ENCODE measurements at regions not wholly inside any gene's neighbourhood (a gene's known extent, or its start where the extent isn't known, plus 50 kb on each side); places are given as distances from the start of the nearest gene placed in this dataset.

DNA sequence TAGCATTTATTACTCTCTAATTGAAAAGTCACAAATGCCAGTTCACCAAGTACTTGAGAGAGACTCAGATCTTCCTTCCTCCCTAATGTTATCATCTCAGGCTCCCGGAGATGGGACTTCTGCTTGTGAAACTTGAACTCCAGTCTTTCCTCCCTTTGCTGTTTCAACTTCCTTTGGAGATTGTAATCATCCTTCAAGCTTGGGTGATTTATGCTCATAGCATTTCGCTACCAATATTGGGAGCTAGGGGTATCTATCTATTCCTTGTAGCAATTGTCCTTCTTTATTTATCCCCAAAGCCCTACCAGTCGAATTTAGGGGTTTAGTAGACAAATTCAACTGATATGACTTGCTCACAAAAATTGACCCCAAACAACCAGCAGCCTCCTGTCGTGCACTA is 117.9 kb upstream of the STARD3NL start:
- H2AK5ac ChIP-seq (ENCODE audit: low read depth, low read length) = no peak overlapping the region
- no peak overlapping the region for H3K14ac ChIP-seq (replicated peaks; ENCODE audit: low read depth, low read length)
- H3K4ac ChIP-seq (ENCODE audit: low read depth, low read length) = no peak overlapping the region
- no peak overlapping the region for H4K91ac ChIP-seq (ENCODE audit: insufficient read depth, low read depth, low read length)
- POLR2A ChIA-PET (ENCODE audit: unreplicated experiment) = no interaction called here
- no peaks in the 10 kb centered on the region for H3K4me1 ChIP-seq (ENCODE audit: control insufficient read depth, insufficient read depth, low read length)
- H3K4me3 ChIP-seq (ENCODE audit: insufficient read depth, low read depth, low read length) = no peak overlapping the region
- H3K9me1 ChIP-seq (ENCODE audit: insufficient read depth, low read length) = no peaks in the 10 kb centered on the region
- no peak overlapping the region for H2BK120ac ChIP-seq (ENCODE audit: low read depth, low read length)
- no peak overlapping the region for H3K56ac ChIP-seq (ENCODE audit: extremely low read depth, insufficient read depth, low read length)
- in situ Hi-C loops (cut with MboI; ENCODE audit: low sequenced_read_pairs) = no loop called here
- no peak overlapping the region for H2AK9ac ChIP-seq (replicated peaks; ENCODE audit: low read depth, low read length, poor library complexity)
- H3K18ac ChIP-seq (ENCODE audit: low read depth, low read length) = no peak overlapping the region
- H3K9ac ChIP-seq (ENCODE audit: low read depth, low read length) = no peak overlapping the region
- no peak for TF ChIP-seq NFE2L2 (IDR thresholded peaks at IDR 0.05; ENCODE audit: low read depth, low read length)
- no peak overlapping the region for H4K8ac ChIP-seq (ENCODE audit: low read depth in 2 of 2, low read length in 2 of 2)
- CTCF ChIA-PET = interaction anchor here (1.5 kb wide), 1 partner anchor 11 kb away, joined by 4 read pairs; no protein-coding TSS in a partner anchor
- dilution Hi-C loops (cut with HindIII; ENCODE audit: low sequenced_read_pairs, unreplicated experiment) = no loop called here
- no peaks in the 10 kb centered on the region for H3K9me3 ChIP-seq (ENCODE audit: control insufficient read depth, insufficient read depth, low read length)
- no peak overlapping the region for H2AFZ ChIP-seq (replicated peaks; ENCODE audit: low read length, poor library complexity)
- no peak overlapping the region for H3K27ac ChIP-seq (ENCODE audit: insufficient read depth, low read length)
- no TSS peak for BruUV-seq (replicated peaks)
- no peak overlapping the region for H2BK15ac ChIP-seq (ENCODE audit: low read depth, low read length)
- no peak overlapping the region for H3K4me2 ChIP-seq (ENCODE audit: low read depth, low read length)
- H3K79me1 ChIP-seq (ENCODE audit: low read depth in 1 of 2, low read length in 2 of 2) = no peaks in the 10 kb centered on the region
- ATAC-seq (ENCODE audit: low read depth) (no peak), DNase-seq (no peak)
- H2BK20ac ChIP-seq (ENCODE audit: low read depth, low read length) = no peak overlapping the region
- H3K23ac ChIP-seq (ENCODE audit: low read depth, low read length) = no peak overlapping the region
- no peak overlapping the region for H4K5ac ChIP-seq (ENCODE audit: low read depth, low read length)
- no peaks in the 10 kb centered on the region for H3K36me3 ChIP-seq (ENCODE audit: control insufficient read depth, insufficient read depth, low read length)
- H2BK5ac ChIP-seq (ENCODE audit: low read depth, low read length, poor library complexity, severe bottlenecking) = no peak overlapping the region
- H4K20me1 ChIP-seq (ENCODE audit: insufficient read depth, low read length) = no peaks in the 10 kb centered on the region
- H3K27me3 ChIP-seq (ENCODE audit: control insufficient read depth, insufficient read depth, low read length) = no peaks in the 10 kb centered on the region
- intact Hi-C loops (cut with micrococcal nuclease) = no loop called here
- no CpG with 5 or more reads among the region's 4 CpGs for WGBS, 2 experiments (ENCODE audit: extremely low coverage in 2 of 2, insufficient read length in 1 of 2)

Measured in IMR-90 (cell line).